Upper lobe of left lung (tissue), 4 donors: ENCODE measurements at regions not wholly inside any gene's neighbourhood (a gene's known extent, or its start where the extent isn't known, plus 50 kb on each side); places are given as distances from the start of the nearest gene placed in this dataset.

ENCODE experiments used
- EP300 ChIP-seq, 4 donors: sonication (generic); formaldehyde crosslinking; IDR thresholded peaks; one replicate each; pipeline ENCODE4 v1.5.1; 2017; ENCODE audit warnings: antibody characterized with exemption in 4 of 4, control low read depth in 2 of 4
- POLR2A ChIP-seq, 4 donors: fragments of 450-650 bp; IDR thresholded peaks; one replicate each; pipeline ENCODE4 v1.5.1; 2016 to 2017; ENCODE audit warnings: antibody characterized with exemption in 4 of 4, mild to moderate bottlenecking in 2 of 4

DNA sequence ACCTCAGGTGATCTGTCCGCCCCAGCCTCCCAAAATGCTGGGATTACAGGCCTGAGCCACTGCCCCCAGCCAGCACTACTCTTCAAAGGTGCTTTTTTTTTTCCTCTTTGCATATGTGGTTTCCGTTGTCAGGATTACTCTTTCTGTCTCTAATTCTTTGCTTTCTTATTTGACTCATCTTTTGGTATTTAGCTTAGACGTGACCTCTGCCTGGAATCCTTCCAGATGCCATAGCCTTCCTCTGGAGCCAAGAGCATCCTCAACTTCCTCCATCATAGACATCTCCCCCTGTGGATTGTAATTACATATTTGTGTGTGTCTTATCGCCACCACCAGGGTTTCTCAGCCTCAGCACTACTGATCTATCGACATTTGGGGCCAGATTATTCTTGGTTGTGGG is 84.4 kb upstream of the XYLT1 start:
- TF ChIP-seq POLR2A (IDR thresholded peaks at IDR 0.05): no peak
- no peak for TF ChIP-seq EP300 (IDR thresholded peaks at IDR 0.05)
